ENCODE measurements at regions not wholly inside any gene's neighbourhood (a gene's known extent, or its start where the extent isn't known, plus 50 kb on each side); places are given as distances from the start of the nearest gene placed in this dataset.

DNA sequence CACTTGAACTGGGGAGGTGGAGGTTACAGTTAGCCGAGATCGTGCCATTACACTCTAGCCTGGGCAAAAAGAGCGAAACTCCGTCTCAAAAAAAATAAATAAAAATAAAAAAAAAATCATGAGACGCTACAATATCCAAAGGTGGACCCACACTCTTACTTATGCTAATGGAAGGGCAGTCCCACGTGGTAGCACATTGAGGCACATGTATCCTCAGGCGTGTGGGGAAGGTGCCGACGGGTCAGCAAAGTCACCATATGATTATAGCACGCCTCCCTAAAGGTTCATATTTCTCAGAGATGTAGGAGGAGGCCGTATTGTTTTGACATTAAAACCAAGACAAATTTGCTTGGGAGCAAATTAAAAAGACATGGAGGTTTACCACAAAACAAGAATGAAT, 201.6 kb downstream of the LRRC70 start (continued):
- TF ChIP-seq, protein P1, sequence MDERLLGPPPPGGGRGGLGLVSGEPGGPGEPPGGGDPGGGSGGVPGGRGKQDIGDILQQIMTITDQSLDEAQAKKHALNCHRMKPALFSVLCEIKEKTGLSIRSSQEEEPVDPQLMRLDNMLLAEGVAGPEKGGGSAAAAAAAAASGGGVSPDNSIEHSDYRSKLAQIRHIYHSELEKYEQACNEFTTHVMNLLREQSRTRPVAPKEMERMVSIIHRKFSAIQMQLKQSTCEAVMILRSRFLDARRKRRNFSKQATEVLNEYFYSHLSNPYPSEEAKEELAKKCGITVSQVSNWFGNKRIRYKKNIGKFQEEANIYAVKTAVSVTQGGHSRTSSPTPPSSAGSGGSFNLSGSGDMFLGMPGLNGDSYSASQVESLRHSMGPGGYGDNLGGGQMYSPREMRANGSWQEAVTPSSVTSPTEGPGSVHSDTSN (CRISPR knock-in tag; IDR thresholded peaks at IDR 0.05; ENCODE audit: low read depth): no peak
- TF ChIP-seq, protein P1 (tag; conservative IDR thresholded peaks at IDR 0.05; ENCODE audit: low read depth): no peak
- TF ChIP-seq, protein P2, sequence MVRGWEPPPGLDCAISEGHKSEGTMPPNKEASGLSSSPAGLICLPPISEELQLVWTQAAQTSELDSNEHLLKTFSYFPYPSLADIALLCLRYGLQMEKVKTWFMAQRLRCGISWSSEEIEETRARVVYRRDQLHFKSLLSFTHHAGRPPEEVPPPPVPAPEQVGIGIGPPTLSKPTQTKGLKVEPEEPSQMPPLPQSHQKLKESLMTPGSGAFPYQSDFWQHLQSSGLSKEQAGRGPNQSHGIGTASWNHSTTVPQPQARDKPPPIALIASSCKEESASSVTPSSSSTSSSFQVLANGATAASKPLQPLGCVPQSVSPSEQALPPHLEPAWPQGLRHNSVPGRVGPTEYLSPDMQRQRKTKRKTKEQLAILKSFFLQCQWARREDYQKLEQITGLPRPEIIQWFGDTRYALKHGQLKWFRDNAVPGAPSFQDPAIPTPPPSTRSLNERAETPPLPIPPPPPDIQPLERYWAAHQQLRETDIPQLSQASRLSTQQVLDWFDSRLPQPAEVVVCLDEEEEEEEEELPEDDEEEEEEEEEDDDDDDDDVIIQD (CRISPR knock-in tag; IDR thresholded peaks at IDR 0.05): no peak
- TF ChIP-seq MCM3 (IDR thresholded peaks at IDR 0.05): no peak
- TF ChIP-seq STAT5A (IDR thresholded peaks at IDR 0.05; ENCODE audit: borderline replicate concordance, low read length): no peak
- no peak for TF ChIP-seq ZNF77 (CRISPR knock-in tag; IDR thresholded peaks at IDR 0.05)
- TF ChIP-seq, protein P3, sequence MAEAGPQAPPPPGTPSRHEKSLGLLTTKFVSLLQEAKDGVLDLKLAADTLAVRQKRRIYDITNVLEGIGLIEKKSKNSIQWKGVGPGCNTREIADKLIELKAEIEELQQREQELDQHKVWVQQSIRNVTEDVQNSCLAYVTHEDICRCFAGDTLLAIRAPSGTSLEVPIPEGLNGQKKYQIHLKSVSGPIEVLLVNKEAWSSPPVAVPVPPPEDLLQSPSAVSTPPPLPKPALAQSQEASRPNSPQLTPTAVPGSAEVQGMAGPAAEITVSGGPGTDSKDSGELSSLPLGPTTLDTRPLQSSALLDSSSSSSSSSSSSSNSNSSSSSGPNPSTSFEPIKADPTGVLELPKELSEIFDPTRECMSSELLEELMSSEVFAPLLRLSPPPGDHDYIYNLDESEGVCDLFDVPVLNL (CRISPR knock-in tag; IDR thresholded peaks at IDR 0.05; ENCODE audit: low read depth): no peak
- no peak for TF ChIP-seq ZBED1 (IDR thresholded peaks at IDR 0.05)
- no peak for TF ChIP-seq SNRNP70 (optimal IDR thresholded peaks at IDR 0.05; ENCODE audit: low read depth, low read length)
- TF ChIP-seq, protein P4, sequence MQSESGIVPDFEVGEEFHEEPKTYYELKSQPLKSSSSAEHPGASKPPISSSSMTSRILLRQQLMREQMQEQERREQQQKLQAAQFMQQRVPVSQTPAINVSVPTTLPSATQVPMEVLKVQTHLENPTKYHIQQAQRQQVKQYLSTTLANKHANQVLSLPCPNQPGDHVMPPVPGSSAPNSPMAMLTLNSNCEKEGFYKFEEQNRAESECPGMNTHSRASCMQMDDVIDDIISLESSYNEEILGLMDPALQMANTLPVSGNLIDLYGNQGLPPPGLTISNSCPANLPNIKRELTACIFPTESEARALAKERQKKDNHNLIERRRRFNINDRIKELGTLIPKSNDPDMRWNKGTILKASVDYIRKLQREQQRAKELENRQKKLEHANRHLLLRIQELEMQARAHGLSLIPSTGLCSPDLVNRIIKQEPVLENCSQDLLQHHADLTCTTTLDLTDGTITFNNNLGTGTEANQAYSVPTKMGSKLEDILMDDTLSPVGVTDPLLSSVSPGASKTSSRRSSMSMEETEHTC (IDR thresholded peaks at IDR 0.05): no peak
- TF ChIP-seq CEBPG (CRISPR knock-in tag; IDR thresholded peaks at IDR 0.05): no peak
- TF ChIP-seq CEBPG (tag; conservative IDR thresholded peaks at IDR 0.05 in 1 of 2, IDR thresholded peaks at IDR 0.05 in 1 of 2): no peak
- TF ChIP-seq ELF4 (CRISPR knock-in tag; IDR thresholded peaks at IDR 0.05): no peak

Measured in K562 (cell line).